ENCODE measurements at regions not wholly inside any gene's neighbourhood (a gene's known extent, or its start where the extent isn't known, plus 50 kb on each side); places are given as distances from the start of the nearest gene placed in this dataset.

DNA sequence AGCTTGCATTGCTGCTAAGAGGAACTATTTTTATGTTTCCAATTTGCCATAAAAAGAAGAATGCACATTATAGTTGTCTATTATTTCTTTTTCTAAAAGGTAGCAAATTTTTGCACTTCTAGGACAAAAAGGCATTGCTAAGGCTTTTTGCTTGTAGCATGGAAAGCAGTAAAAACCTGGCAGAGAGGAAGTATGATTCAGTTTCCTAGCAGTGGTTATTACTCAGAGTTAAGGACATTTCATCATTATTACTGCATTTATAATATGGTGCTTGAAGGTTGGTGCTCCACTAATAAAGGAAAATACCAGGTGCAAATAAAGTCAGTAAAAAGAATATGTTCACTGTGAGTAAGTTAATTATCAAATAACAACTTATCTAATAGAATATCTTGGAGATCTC lies 179.8 kb upstream of the PLPPR1 start:
- no peaks in the 10 kb centered on the region for H3K36me3 ChIP-seq (ENCODE audit: control insufficient read depth, insufficient read depth, low read length)
- H3K27ac ChIP-seq (ENCODE audit: insufficient read depth, low read length, poor library complexity, severe bottlenecking), result no peak overlapping the region
- no peak for DNase-seq

GRCh38 chr9:100852088-100852487 lies 176.4 kb upstream of the PLPPR1 start:
- DNase-seq, result no peak
- no peaks in the 10 kb centered on the region for H3K27me3 ChIP-seq (replicated peaks; ENCODE audit: control insufficient read depth, insufficient read depth, low read length, poor library complexity, severe bottlenecking)
- no peaks in the 10 kb centered on the region for H3K4me1 ChIP-seq (ENCODE audit: control insufficient read depth, insufficient read depth, low read length, poor library complexity, severe bottlenecking)
- H3K9me3 ChIP-seq (ENCODE audit: control insufficient read depth, low read length), result no peaks in the 10 kb centered on the region
- H3K4me3 ChIP-seq (ENCODE audit: insufficient read depth, low read depth, low read length, poor library complexity, severe bottlenecking), result no peak overlapping the region
- H3K27ac ChIP-seq (ENCODE audit: insufficient read depth, low read length, poor library complexity, severe bottlenecking), result no peak overlapping the region
- H3K36me3 ChIP-seq (ENCODE audit: control insufficient read depth, insufficient read depth, low read length), result no peaks in the 10 kb centered on the region

More for the DNA sequence above, 179.8 kb upstream of the PLPPR1 start:
- Histone ChIP-seq H3K9me3 (ENCODE audit: control insufficient read depth, low read length) (no peaks in the 10 kb centered on the region), H3K4me1 (ENCODE audit: control insufficient read depth, insufficient read depth, low read length, poor library complexity, severe bottlenecking) (no peaks in the 10 kb centered on the region), H3K4me3 (ENCODE audit: insufficient read depth, low read depth, low read length, poor library complexity, severe bottlenecking) (no peak overlapping the region), H3K27me3 (replicated peaks; ENCODE audit: control insufficient read depth, insufficient read depth, low read length, poor library complexity, severe bottlenecking) (no peaks in the 10 kb centered on the region)

- DNase-seq, result no peak
- no peak overlapping the region for H3K4me3 ChIP-seq (ENCODE audit: insufficient read depth, low read depth, low read length, poor library complexity, severe bottlenecking)
- no peak overlapping the region for H3K27ac ChIP-seq (ENCODE audit: insufficient read depth, low read length, poor library complexity, severe bottlenecking)
- no peaks in the 10 kb centered on the region for H3K27me3 ChIP-seq (replicated peaks; ENCODE audit: control insufficient read depth, insufficient read depth, low read length, poor library complexity, severe bottlenecking)
- H3K4me1 ChIP-seq (ENCODE audit: control insufficient read depth, insufficient read depth, low read length, poor library complexity, severe bottlenecking), result no peaks in the 10 kb centered on the region
- H3K36me3 ChIP-seq (ENCODE audit: control insufficient read depth, insufficient read depth, low read length), result no peaks in the 10 kb centered on the region
- H3K9me3 ChIP-seq (ENCODE audit: control insufficient read depth, low read length), result no peaks in the 10 kb centered on the region
Observed at GRCh38 chr9:100856238-100856637, 172.3 kb upstream of the PLPPR1 start.

- Histone ChIP-seq H3K36me3 (ENCODE audit: control insufficient read depth, insufficient read depth, low read length) (no peaks in the 10 kb centered on the region), H3K27ac (ENCODE audit: insufficient read depth, low read length, poor library complexity, severe bottlenecking) (no peak overlapping the region), H3K27me3 (replicated peaks; ENCODE audit: control insufficient read depth, insufficient read depth, low read length, poor library complexity, severe bottlenecking) (no peaks in the 10 kb centered on the region), H3K4me3 (ENCODE audit: insufficient read depth, low read depth, low read length, poor library complexity, severe bottlenecking) (no peak overlapping the region), H3K9me3 (ENCODE audit: control insufficient read depth, low read length) (no peaks in the 10 kb centered on the region), H3K4me1 (ENCODE audit: control insufficient read depth, insufficient read depth, low read length, poor library complexity, severe bottlenecking) (no peaks in the 10 kb centered on the region)
- DNase-seq, result no peak
Observed at GRCh38 chr9:100865111-100865510, 163.4 kb upstream of the PLPPR1 start.

- Histone ChIP-seq H3K4me1 (ENCODE audit: control insufficient read depth, insufficient read depth, low read length, poor library complexity, severe bottlenecking) (no peaks in the 10 kb centered on the region), H3K9me3 (ENCODE audit: control insufficient read depth, low read length) (no peaks in the 10 kb centered on the region), H3K4me3 (ENCODE audit: insufficient read depth, low read depth, low read length, poor library complexity, severe bottlenecking) (no peak overlapping the region), H3K27ac (ENCODE audit: insufficient read depth, low read length, poor library complexity, severe bottlenecking) (no peak overlapping the region), H3K27me3 (replicated peaks; ENCODE audit: control insufficient read depth, insufficient read depth, low read length, poor library complexity, severe bottlenecking) (no peaks in the 10 kb centered on the region), H3K36me3 (ENCODE audit: control insufficient read depth, insufficient read depth, low read length) (no peaks in the 10 kb centered on the region)
- no peak for DNase-seq
Observed at GRCh38 chr9:100865648-100866047, 162.9 kb upstream of the PLPPR1 start.

DNA sequence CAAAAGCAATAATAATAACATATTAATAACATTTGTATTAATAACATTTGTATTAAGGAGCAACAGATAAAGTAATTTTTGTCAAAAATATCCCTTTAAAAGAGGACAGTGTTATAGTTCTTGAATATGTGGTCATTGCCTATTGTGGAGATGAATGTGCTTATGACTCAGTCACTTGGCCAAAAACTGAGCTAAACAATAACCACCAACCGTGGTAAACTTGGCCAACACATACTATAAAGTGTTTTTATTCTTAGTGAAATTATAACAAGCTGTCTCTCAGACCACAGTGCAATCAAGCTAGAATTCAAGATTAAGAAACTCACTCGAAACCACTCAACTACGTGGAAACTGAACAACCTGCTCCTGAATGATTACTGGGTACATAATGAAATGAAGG lies 159.2 kb upstream of the PLPPR1 start:
- Histone ChIP-seq H3K4me3 (ENCODE audit: insufficient read depth, low read depth, low read length, poor library complexity, severe bottlenecking) (no peak overlapping the region), H3K9me3 (ENCODE audit: control insufficient read depth, low read length) (no peaks in the 10 kb centered on the region), H3K4me1 (ENCODE audit: control insufficient read depth, insufficient read depth, low read length, poor library complexity, severe bottlenecking) (no peaks in the 10 kb centered on the region), H3K27me3 (replicated peaks; ENCODE audit: control insufficient read depth, insufficient read depth, low read length, poor library complexity, severe bottlenecking) (no peaks in the 10 kb centered on the region), H3K36me3 (ENCODE audit: control insufficient read depth, insufficient read depth, low read length) (no peaks in the 10 kb centered on the region), H3K27ac (ENCODE audit: insufficient read depth, low read length, poor library complexity, severe bottlenecking) (no peak overlapping the region)
- DNase-seq, result no peak

DNA sequence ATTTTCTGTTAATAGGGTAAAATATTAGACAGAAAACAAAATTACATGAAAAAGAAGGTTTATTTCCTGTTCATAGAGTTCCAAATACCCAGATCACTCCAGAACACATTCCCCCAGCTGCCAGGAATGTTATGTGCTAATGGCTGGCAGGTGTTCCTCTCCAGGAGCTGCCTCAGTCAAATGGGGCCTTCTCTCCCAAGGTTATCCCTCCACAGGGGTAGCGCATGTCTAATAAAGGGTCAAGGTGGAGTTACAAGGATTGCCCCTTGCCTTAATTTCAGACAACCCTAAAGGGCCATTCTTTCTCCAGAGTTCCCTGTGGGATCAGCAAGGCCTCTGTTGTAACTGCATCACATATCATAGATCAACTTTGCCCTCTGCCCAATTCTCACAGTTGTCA lies 148.6 kb upstream of the PLPPR1 start:
- Histone ChIP-seq H3K4me1 (ENCODE audit: control insufficient read depth, insufficient read depth, low read length, poor library complexity, severe bottlenecking) (no peaks in the 10 kb centered on the region), H3K9me3 (ENCODE audit: control insufficient read depth, low read length) (no peaks in the 10 kb centered on the region), H3K27me3 (replicated peaks; ENCODE audit: control insufficient read depth, insufficient read depth, low read length, poor library complexity, severe bottlenecking) (no peaks in the 10 kb centered on the region), H3K27ac (ENCODE audit: insufficient read depth, low read length, poor library complexity, severe bottlenecking) (no peak overlapping the region), H3K4me3 (ENCODE audit: insufficient read depth, low read depth, low read length, poor library complexity, severe bottlenecking) (no peak overlapping the region), H3K36me3 (ENCODE audit: control insufficient read depth, insufficient read depth, low read length) (no peaks in the 10 kb centered on the region)
- DNase-seq, result no peak

- H3K4me3 ChIP-seq (ENCODE audit: insufficient read depth, low read depth, low read length, poor library complexity, severe bottlenecking), result no peak overlapping the region
- no peaks in the 10 kb centered on the region for H3K36me3 ChIP-seq (ENCODE audit: control insufficient read depth, insufficient read depth, low read length)
- no peak for DNase-seq
- no peak overlapping the region for H3K27ac ChIP-seq (ENCODE audit: insufficient read depth, low read length, poor library complexity, severe bottlenecking)
- no peaks in the 10 kb centered on the region for H3K27me3 ChIP-seq (replicated peaks; ENCODE audit: control insufficient read depth, insufficient read depth, low read length, poor library complexity, severe bottlenecking)
- no peaks in the 10 kb centered on the region for H3K9me3 ChIP-seq (ENCODE audit: control insufficient read depth, low read length)
- H3K4me1 ChIP-seq (ENCODE audit: control insufficient read depth, insufficient read depth, low read length, poor library complexity, severe bottlenecking), result no peaks in the 10 kb centered on the region
Observed at GRCh38 chr9:100880284-100880683, 148.2 kb upstream of the PLPPR1 start.

DNA sequence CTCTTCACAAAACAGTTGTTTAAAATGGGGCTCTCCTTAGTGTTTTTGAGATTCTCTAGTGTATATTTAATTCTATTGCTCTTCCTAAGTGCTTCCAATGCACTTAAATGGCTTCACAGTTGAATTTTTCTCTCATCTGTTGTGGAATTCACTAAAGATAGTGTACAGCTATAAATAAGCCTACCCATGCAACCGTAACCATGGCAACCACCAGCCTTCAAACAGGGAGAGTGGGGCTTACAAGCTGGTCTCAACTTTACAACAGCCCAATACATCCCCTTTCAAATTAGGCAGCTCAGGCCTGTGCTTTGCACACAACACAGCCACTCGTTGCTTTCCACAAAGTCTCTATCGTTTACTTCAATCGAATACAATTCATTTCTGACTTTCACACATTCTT lies 144.0 kb upstream of the PLPPR1 start:
- Histone ChIP-seq H3K9me3 (ENCODE audit: control insufficient read depth, low read length) (no peaks in the 10 kb centered on the region), H3K36me3 (ENCODE audit: control insufficient read depth, insufficient read depth, low read length) (no peaks in the 10 kb centered on the region), H3K4me3 (ENCODE audit: insufficient read depth, low read depth, low read length, poor library complexity, severe bottlenecking) (no peak overlapping the region), H3K27ac (ENCODE audit: insufficient read depth, low read length, poor library complexity, severe bottlenecking) (no peak overlapping the region), H3K27me3 (replicated peaks; ENCODE audit: control insufficient read depth, insufficient read depth, low read length, poor library complexity, severe bottlenecking) (no peaks in the 10 kb centered on the region), H3K4me1 (ENCODE audit: control insufficient read depth, insufficient read depth, low read length, poor library complexity, severe bottlenecking) (no peaks in the 10 kb centered on the region)
- DNase-seq, result no peak

GRCh38 chr9:100890321-100890720 lies 138.2 kb upstream of the PLPPR1 start:
- H3K27ac ChIP-seq (ENCODE audit: insufficient read depth, low read length, poor library complexity, severe bottlenecking), result no peak overlapping the region
- H3K36me3 ChIP-seq (ENCODE audit: control insufficient read depth, insufficient read depth, low read length), result no peaks in the 10 kb centered on the region
- no peaks in the 10 kb centered on the region for H3K4me1 ChIP-seq (ENCODE audit: control insufficient read depth, insufficient read depth, low read length, poor library complexity, severe bottlenecking)
- no peaks in the 10 kb centered on the region for H3K27me3 ChIP-seq (replicated peaks; ENCODE audit: control insufficient read depth, insufficient read depth, low read length, poor library complexity, severe bottlenecking)
- H3K9me3 ChIP-seq (ENCODE audit: control insufficient read depth, low read length), result no peaks in the 10 kb centered on the region
- H3K4me3 ChIP-seq (ENCODE audit: insufficient read depth, low read depth, low read length, poor library complexity, severe bottlenecking), result no peak overlapping the region
- no peak for DNase-seq

GRCh38 chr9:100911273-100911672 lies 117.3 kb upstream of the PLPPR1 start:
- no peaks in the 10 kb centered on the region for H3K27me3 ChIP-seq (replicated peaks; ENCODE audit: control insufficient read depth, insufficient read depth, low read length, poor library complexity, severe bottlenecking)
- no peak for DNase-seq
- no peaks in the 10 kb centered on the region for H3K9me3 ChIP-seq (ENCODE audit: control insufficient read depth, low read length)
- H3K27ac ChIP-seq (ENCODE audit: insufficient read depth, low read length, poor library complexity, severe bottlenecking), result no peak overlapping the region
- no peaks in the 10 kb centered on the region for H3K36me3 ChIP-seq (ENCODE audit: control insufficient read depth, insufficient read depth, low read length)
- no peak overlapping the region for H3K4me3 ChIP-seq (ENCODE audit: insufficient read depth, low read depth, low read length, poor library complexity, severe bottlenecking)
- H3K4me1 ChIP-seq (ENCODE audit: control insufficient read depth, insufficient read depth, low read length, poor library complexity, severe bottlenecking), result no peaks in the 10 kb centered on the region
